ELR (cell line): ENCODE measurements at regions not wholly inside any gene's neighbourhood (a gene's known extent, or its start where the extent isn't known, plus 50 kb on each side); places are given as distances from the start of the nearest gene placed in this dataset.
"Not testable (repeated sequence)": the region's sequence is repeated elsewhere in the genome, so short reads cannot be mapped to it uniquely, and the experiment has no call there.

Experiments
- DNase-seq: peaks from one replicate; pipeline ENCODE4 v3.0.0-alpha.2; 2015; ENCODE audit warnings: low read depth

- no peak for DNase-seq
These were observed 51.2 kb upstream of the THRB start for GRCh38 chr3:24545887-24546286.

- DNase-seq = no peak
These were observed 53.6 kb upstream of the THRB start for GRCh38 chr3:24548278-24548677.

GRCh38 chr3:24550588-24550987, 55.9 kb upstream of the THRB start:
- DNase-seq = no peak

- no peak for DNase-seq
These were observed 57.0 kb upstream of the THRB start for GRCh38 chr3:24551626-24552025.

- DNase-seq = no peak
These were observed 68.2 kb upstream of the THRB start for GRCh38 chr3:24562895-24563294.

GRCh38 chr3:24565053-24565452, 70.4 kb upstream of the THRB start:
- DNase-seq = no peak

- DNase-seq = no peak
These were observed 71.0 kb upstream of the THRB start for GRCh38 chr3:24565656-24566055.

GRCh38 chr3:24566927-24567326, 72.3 kb upstream of the THRB start:
- DNase-seq = no peak

GRCh38 chr3:24572409-24572808, 77.8 kb upstream of the THRB start:
- not testable (repeated sequence) for DNase-seq

GRCh38 chr3:24573576-24573975, 78.9 kb upstream of the THRB start:
- DNase-seq = no peak

GRCh38 chr3:24578324-24578723, 83.7 kb upstream of the THRB start:
- no peak for DNase-seq

- DNase-seq = no peak
These were observed 84.3 kb upstream of the THRB start for GRCh38 chr3:24578951-24579421.

- peak; percentile 18 for DNase-seq
These were observed 88.1 kb upstream of the THRB start for GRCh38 chr3:24582431-24583403.

- DNase-seq = no peak
These were observed 92.3 kb upstream of the THRB start for GRCh38 chr3:24586920-24587319.

GRCh38 chr3:24588629-24589512, 94.2 kb upstream of the THRB start:
- no peak for DNase-seq

GRCh38 chr3:24589513-24589851, 94.8 kb upstream of the THRB start:
- DNase-seq = no peak

GRCh38 chr3:24589931-24590880, 95.6 kb upstream of the THRB start:
- peak; percentile 17 for DNase-seq

- DNase-seq = no peak
These were observed 96.5 kb upstream of the THRB start for GRCh38 chr3:24591191-24591590.

- DNase-seq = peak; percentile 79
These were observed 97.3 kb upstream of the THRB start for GRCh38 chr3:24591661-24592555.

- DNase-seq = no peak
These were observed 99.5 kb upstream of the THRB start for GRCh38 chr3:24594161-24594560.

- peak; percentile 48 for DNase-seq
These were observed 101.1 kb upstream of the THRB start for GRCh38 chr3:24595796-24596195.
